ENCODE measurements at regions not wholly inside any gene's neighbourhood (a gene's known extent, or its start where the extent isn't known, plus 50 kb on each side); places are given as distances from the start of the nearest gene placed in this dataset.
A peak's percentile ranks its signal among the peaks of the same experiment; 100 is the strongest.
"Not testable (repeated sequence)": the region's sequence is repeated elsewhere in the genome, so short reads cannot be mapped to it uniquely, and the experiment has no call there.

DNA sequence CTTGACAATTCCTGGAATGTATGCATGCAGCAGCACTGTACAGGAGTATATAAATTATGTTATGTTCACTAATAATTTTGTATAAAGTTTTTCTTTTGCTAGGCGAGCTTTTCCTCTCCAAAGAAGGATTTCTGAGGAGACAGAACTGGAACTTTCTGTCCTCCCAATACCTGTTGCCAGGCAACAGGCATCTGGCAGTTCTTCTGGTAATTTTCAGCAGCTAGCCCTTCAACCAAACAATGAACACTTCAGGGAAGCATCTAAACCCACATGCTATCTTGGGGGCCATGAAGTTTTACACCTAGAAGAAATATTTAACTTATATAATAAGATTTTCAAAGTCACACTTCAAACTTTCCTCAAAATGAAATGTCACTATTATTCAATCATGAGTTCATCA is 162.9 kb upstream of the SYT10 start:
- DNase-seq (ENCODE audit: low read depth): no peak
- H3K4me3 ChIP-seq (replicated peaks; ENCODE audit: low read depth, low read length): no peak overlapping the region
- TF ChIP-seq, protein P1, sequence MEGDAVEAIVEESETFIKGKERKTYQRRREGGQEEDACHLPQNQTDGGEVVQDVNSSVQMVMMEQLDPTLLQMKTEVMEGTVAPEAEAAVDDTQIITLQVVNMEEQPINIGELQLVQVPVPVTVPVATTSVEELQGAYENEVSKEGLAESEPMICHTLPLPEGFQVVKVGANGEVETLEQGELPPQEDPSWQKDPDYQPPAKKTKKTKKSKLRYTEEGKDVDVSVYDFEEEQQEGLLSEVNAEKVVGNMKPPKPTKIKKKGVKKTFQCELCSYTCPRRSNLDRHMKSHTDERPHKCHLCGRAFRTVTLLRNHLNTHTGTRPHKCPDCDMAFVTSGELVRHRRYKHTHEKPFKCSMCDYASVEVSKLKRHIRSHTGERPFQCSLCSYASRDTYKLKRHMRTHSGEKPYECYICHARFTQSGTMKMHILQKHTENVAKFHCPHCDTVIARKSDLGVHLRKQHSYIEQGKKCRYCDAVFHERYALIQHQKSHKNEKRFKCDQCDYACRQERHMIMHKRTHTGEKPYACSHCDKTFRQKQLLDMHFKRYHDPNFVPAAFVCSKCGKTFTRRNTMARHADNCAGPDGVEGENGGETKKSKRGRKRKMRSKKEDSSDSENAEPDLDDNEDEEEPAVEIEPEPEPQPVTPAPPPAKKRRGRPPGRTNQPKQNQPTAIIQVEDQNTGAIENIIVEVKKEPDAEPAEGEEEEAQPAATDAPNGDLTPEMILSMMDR (IDR thresholded peaks at IDR 0.05; ENCODE audit: low read length, missing control alignments): no peak

DNA sequence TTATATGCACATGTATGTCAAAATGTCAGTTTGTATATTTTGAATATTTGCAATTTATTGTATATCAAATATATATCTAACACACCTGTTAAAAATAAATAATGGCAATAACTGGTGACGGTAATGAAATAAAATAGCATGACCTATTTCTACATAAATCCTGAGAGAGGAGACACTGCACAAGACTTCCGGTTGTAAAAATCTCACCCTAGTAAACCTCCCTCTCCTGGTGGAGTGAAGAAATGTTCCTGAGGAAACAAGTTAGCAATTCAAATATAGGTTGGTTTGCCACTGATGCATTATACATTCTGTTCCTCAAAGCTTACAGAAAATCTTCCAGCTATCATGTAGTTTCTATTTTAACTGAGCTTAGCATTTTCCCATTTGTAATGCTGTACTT is 166.1 kb upstream of the SYT10 start:
- H3K4me3 ChIP-seq (replicated peaks; ENCODE audit: low read depth, low read length): no peak overlapping the region
- TF ChIP-seq, protein P1 (IDR thresholded peaks at IDR 0.05; ENCODE audit: low read length, missing control alignments): peak; percentile 35
- DNase-seq (ENCODE audit: low read depth): peak; percentile 39

DNA sequence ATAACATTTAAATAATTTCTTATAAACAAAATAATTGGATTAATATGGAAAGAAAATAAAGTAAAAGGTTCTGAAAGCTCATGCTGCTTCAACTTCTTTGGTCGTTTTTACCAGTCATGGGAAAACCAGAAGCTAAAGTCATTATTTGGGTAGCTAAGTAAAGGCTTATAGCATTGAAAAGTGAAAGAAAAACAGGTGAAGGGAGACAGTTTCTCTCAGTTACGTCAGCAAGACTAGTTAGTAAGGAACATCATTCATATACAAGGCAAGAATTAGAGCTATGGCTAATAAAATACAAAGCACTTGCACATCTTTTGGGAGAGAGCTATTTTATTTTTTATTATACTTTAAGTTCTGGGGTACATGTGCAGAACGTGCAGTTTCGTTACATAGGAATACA is 170.3 kb upstream of the SYT10 start:
- H3K4me3 ChIP-seq (replicated peaks; ENCODE audit: low read depth, low read length): no peak overlapping the region
- DNase-seq (ENCODE audit: low read depth): no peak
- TF ChIP-seq, protein P1 (IDR thresholded peaks at IDR 0.05; ENCODE audit: low read length, missing control alignments): no peak

DNA sequence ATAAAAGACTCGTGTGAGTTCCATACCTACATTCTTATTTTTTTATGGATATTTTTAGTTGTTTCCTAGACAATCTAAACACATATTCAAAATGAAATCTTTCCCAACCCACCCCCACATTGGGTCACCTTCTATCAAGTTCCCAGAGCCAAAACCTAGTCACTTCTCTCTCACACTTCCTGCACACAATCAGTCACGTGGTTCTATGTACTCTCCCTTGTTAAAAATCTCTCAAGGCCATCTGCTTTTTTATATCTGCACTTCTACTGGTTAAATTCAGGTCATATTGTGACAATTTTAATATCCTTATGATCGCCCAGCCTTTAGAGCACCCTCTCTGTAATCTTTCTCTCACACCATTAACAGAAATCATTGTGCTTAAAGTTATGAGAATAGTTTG is 175.0 kb upstream of the SYT10 start:
- no peak overlapping the region for H3K4me3 ChIP-seq (replicated peaks; ENCODE audit: low read depth, low read length)
- TF ChIP-seq, protein P1 (IDR thresholded peaks at IDR 0.05; ENCODE audit: low read length, missing control alignments): no peak
- no peak for DNase-seq (ENCODE audit: low read depth)

DNA sequence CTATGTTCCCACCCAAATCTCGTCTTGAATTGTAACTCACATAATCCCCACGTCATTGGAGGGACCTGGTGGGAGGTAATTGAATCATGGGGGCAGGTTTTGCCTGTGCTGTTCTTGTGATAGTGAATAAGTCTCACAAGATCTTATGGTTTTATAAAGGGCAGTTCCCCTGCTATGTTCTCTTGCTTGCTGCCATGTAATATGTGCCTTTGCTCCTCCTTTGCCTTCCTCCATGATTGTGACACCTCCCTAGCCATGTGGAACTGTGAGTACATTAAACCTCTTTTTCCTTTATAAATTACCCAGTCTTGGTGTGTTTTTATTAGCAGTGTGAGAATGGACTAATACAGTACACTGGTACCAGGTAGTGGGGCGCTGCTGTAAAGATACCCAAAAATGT is 177.6 kb upstream of the SYT10 start:
- TF ChIP-seq, protein P1 (IDR thresholded peaks at IDR 0.05; ENCODE audit: low read length, missing control alignments): no peak
- no peak overlapping the region for H3K4me3 ChIP-seq (replicated peaks; ENCODE audit: low read depth, low read length)
- DNase-seq (ENCODE audit: low read depth): no peak

DNA sequence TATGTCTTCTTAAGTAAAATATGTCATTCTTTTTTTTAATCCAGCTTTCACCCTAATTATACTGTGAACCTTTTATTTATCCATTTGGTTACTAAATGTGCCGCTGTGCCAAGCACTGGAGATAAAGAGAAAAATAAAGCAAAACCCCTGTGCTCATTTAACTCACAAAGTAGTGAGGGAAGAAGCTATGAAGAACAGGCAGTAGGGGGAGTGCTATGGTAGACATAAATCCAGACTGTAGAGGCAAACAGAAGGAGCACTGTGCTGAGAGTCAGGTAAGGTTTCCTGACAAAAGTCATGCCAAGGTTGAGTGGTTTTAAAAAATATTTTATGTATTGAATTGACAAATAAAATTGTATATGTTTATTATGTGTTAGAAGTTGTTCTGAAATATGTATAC is 188.5 kb upstream of the SYT10 start:
- no peak overlapping the region for H3K4me3 ChIP-seq (replicated peaks; ENCODE audit: low read depth, low read length)
- no peak for DNase-seq (ENCODE audit: low read depth)
- TF ChIP-seq, protein P1 (IDR thresholded peaks at IDR 0.05; ENCODE audit: low read length, missing control alignments): no peak

DNA sequence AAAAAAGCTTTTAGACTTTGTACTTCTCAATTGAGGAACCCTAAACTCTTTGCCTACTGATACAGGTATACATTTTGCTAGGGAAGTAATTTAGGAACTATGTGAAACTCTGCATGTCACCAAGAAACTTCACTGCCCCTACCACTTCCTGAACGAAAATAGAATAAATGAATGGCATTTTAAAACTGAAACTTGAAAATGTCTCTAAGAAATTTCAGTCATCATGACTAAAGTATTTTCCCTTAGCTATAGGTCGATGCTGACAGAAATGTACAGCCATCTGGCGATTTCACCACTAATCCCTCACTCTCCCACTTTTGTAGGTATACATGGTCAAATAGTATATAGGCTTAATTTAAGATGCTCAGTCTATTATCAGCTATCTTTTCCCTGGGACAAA is 194.9 kb upstream of the SYT10 start:
- no peak for DNase-seq (ENCODE audit: low read depth)
- TF ChIP-seq, protein P1 (IDR thresholded peaks at IDR 0.05; ENCODE audit: low read length, missing control alignments): no peak
- H3K4me3 ChIP-seq (replicated peaks; ENCODE audit: low read depth, low read length): no peak overlapping the region

DNA sequence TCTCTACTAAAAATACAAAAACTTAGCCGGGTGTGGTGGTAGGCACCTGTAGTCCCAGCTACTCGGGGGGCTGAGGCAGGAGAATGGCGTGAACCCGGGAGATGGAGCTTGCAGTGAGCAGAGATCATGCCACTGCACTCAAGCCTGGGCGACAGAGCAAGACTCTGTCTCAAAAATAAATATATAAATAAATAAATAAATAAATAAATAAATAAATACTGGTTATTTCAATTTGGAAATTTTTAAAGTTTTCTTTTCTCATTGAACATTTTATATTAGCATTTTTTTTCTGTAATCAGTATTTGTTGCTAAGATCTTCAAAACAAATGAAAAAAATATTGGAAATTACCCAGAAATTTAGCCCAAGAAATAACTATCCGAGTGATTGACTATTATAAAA is 197.3 kb upstream of the SYT10 start:
- H3K4me3 ChIP-seq (replicated peaks; ENCODE audit: low read depth, low read length); DNase-seq (ENCODE audit: low read depth): not testable (repeated sequence)
